AG04450 (cell line): ENCODE measurements at regions not wholly inside any gene's neighbourhood (a gene's known extent, or its start where the extent isn't known, plus 50 kb on each side); places are given as distances from the start of the nearest gene placed in this dataset.

Experiments
- CTCF ChIA-PET: fragments of 300-600, 350-600 bp; formaldehyde crosslinking; extraction: SDS; loops from one replicate; lab custom pipeline; 2022; ENCODE audit warnings: antibody characterized with exemption, inconsistent platforms; lab: Charles Lee
- POLR2A ChIA-PET: fragments of 350-600 bp; formaldehyde crosslinking; extraction: SDS; loops from one replicate; lab custom pipeline; 2021; ENCODE audit warnings: antibody characterized with exemption, inconsistent platforms; lab: Yijun Ruan, JAX
- DNase-seq: peaks from one replicate; pipeline ENCODE4 v3.0.0-alpha.2; 2011; ENCODE audit warnings: low read depth, low spot score
- H3K27ac ChIP-seq: one replicate; pipeline ENCODE4 v1.5.1; 2012; ENCODE audit warnings: low read depth, low read length, control low read depth
- H3K27me3 ChIP-seq: one replicate; pipeline ENCODE4 v1.6.0; 2012; ENCODE audit warnings: low read length; ENCODE audit not compliant: control insufficient read depth, insufficient read depth
- H3K4me3 ChIP-seq: 2 replicates; pipeline ENCODE4 v1.5.1; 2011; ENCODE audit warnings: mild to moderate bottlenecking, low read depth, low read length, control low read depth
- H3K9me3 ChIP-seq: 2 replicates; pipeline ENCODE4 v1.5.1; 2012; ENCODE audit warnings: low read length; ENCODE audit not compliant: control insufficient read depth, insufficient read depth
- TF ChIP-seq, protein P1 (sequence below): IDR thresholded peaks from 2 replicates; pipeline ENCODE4 v1.5.1; 2011; ENCODE audit warnings: low read depth, low read length, control low read depth, inconsistent platforms

GRCh38 chr21:35697321-35697808 is 363.0 kb downstream of the SETD4 start:
- peaks cover 3% of the 10 kb centered on the region for H3K27me3 ChIP-seq
- POLR2A ChIA-PET, result interaction anchor here (0.6 kb wide), 1 partner anchor 26 kb away, joined by 11 read pairs; no protein-coding TSS in a partner anchor
- TF ChIP-seq, protein P1, sequence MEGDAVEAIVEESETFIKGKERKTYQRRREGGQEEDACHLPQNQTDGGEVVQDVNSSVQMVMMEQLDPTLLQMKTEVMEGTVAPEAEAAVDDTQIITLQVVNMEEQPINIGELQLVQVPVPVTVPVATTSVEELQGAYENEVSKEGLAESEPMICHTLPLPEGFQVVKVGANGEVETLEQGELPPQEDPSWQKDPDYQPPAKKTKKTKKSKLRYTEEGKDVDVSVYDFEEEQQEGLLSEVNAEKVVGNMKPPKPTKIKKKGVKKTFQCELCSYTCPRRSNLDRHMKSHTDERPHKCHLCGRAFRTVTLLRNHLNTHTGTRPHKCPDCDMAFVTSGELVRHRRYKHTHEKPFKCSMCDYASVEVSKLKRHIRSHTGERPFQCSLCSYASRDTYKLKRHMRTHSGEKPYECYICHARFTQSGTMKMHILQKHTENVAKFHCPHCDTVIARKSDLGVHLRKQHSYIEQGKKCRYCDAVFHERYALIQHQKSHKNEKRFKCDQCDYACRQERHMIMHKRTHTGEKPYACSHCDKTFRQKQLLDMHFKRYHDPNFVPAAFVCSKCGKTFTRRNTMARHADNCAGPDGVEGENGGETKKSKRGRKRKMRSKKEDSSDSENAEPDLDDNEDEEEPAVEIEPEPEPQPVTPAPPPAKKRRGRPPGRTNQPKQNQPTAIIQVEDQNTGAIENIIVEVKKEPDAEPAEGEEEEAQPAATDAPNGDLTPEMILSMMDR, result no peak
- no peak overlapping the region for H3K4me3 ChIP-seq
- CTCF ChIA-PET, result no interaction called here
- DNase-seq, result no peak
- no peaks in the 10 kb centered on the region for H3K9me3 ChIP-seq
- H3K27ac ChIP-seq, result no peak overlapping the region

GRCh38 chr21:35696644-35697043 is 363.7 kb downstream of the SETD4 start:
- POLR2A ChIA-PET, result interaction anchor here (0.6 kb wide), 1 partner anchor 27 kb away, joined by 11 read pairs; no protein-coding TSS in a partner anchor
- Histone ChIP-seq H3K27ac (no peak overlapping the region), H3K27me3 (peaks cover 3% of the 10 kb centered on the region), H3K4me3 (no peak overlapping the region), H3K9me3 (no peaks in the 10 kb centered on the region)
- CTCF ChIA-PET, result no interaction called here
- no peak for DNase-seq
- TF ChIP-seq, protein P1, result peak; percentile 18; the same call in 1 of the 2 replicates

DNA sequence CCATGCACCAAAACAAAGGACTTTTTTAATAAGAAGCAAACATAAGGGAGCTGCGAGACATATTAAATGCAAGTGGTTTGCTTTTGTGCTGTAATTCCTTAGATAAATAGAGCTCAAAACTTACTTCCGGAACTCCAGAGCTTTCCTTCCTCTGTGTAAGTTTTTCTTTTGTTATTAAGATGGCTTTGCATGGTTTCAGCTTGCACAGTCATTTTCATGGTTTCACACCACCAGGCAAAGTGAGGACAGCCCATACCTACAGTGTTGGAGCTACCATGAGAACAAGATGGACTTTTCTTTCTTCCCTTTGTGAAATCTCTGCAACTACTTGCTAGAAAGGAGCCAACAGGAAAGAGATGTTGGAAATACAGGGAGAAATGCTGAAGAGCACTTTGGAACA is 368.0 kb downstream of the SETD4 start:
- no peak overlapping the region for H3K27ac ChIP-seq
- ChIA-PET POLR2A (no interaction called here), CTCF (no interaction called here)
- DNase-seq, result no peak
- no peaks in the 10 kb centered on the region for H3K9me3 ChIP-seq
- TF ChIP-seq, protein P1, result no peak
- peaks cover 3% of the 10 kb centered on the region for H3K27me3 ChIP-seq
- no peak overlapping the region for H3K4me3 ChIP-seq

DNA sequence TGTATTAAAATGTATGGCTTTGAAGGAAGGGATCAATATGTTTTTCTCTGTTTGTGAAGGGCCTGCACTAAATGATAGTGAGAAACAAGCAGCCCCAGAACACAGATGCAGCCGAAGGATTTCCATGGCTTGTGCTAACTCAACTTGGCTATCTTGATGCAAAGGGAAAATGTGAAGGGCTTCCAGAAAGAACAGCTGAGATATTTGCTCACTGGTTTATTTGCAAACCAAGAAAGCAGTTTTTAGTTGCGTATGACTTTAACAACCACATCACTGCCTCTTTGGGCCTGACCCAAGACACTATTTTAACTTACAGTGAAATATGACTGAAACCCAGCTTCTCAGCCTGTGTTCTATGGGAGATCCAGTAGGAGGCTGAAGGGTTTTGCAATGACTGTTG is 369.9 kb downstream of the SETD4 start:
- Histone ChIP-seq H3K9me3 (no peaks in the 10 kb centered on the region), H3K27ac (no peak overlapping the region), H3K27me3 (peaks cover 6% of the 10 kb centered on the region), H3K4me3 (no peak overlapping the region)
- TF ChIP-seq, protein P1, result no peak
- POLR2A ChIA-PET, result no interaction called here
- CTCF ChIA-PET, result no interaction called here
- no peak for DNase-seq

DNA sequence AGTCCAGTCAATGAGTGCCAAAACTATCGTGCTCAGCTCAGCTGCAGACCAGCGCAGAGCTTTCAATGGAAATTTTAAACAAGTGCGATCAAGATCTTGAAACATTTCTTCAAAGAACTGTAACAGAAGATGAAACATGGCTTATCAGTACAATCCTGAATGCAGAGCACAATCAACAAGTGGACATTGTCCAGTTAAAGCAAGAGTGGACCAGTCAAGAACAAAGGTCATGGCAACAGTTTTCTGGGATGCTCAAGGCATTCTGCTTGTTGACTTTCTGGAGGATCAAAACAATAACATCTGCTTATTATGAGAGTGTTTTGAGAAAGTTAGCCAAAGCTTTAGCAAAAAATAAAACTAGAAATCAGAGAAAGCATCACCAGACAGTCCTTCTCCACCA is 374.2 kb downstream of the SETD4 start:
- no peak for DNase-seq
- no peaks in the 10 kb centered on the region for H3K9me3 ChIP-seq
- CTCF ChIA-PET, result no interaction called here
- H3K4me3 ChIP-seq, result no peak overlapping the region
- H3K27ac ChIP-seq, result no peak overlapping the region
- peaks cover 3% of the 10 kb centered on the region for H3K27me3 ChIP-seq
- TF ChIP-seq, protein P1, result no peak
- POLR2A ChIA-PET, result no interaction called here
